Left renal cortex interstitium (tissue), 4 donors: ENCODE measurements at regions not wholly inside any gene's neighbourhood (a gene's known extent, or its start where the extent isn't known, plus 50 kb on each side); places are given as distances from the start of the nearest gene placed in this dataset.
"Not testable (repeated sequence)": the region's sequence is repeated elsewhere in the genome, so short reads cannot be mapped to it uniquely, and the experiment has no call there.

ENCODE experiments used
- DNase-seq, 4 donors: peaks; one replicate each; pipeline ENCODE4 v3.0.0-alpha.2; 2013; ENCODE audit warnings: low read depth in 4 of 4, low spot score in 2 of 4, missing footprints in 1 of 4

DNA sequence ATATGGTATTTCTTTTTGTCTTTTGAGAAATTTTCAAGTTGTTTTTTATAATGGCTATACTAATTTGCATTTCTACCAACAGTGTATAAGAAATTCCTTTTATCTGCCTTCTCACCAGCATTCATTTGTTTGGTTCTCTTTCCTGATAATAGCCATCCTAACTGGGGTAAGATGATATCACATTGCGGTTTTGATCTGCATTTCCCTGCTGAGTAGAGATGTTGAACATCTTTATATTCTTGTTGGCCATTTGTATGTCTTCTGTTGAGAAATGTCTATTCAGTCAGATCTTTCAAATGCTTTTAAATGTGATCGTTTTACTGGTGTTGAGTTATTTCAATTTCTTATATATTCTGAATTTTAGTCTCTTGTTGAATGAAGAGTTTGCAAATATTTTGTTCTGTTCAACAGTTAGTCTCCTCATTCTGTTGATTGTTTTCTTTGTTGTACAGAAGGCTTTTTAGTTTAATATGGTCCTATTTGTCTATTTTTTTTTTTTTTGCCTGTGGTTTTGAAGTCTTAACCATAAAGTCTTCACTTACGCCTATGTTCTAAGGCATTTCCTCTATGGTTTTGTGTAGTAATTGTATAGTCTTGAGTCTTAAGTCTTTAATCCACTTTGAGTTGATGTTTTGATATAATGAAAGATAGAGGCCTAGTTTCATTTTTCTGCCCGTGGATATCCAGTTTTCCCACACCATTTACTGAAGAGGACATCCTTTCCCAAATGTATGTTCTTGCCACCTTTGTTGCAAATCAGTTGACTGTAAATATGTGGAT, 1566.9 kb downstream of the STIM2 start:
- no peak for DNase-seq

DNA sequence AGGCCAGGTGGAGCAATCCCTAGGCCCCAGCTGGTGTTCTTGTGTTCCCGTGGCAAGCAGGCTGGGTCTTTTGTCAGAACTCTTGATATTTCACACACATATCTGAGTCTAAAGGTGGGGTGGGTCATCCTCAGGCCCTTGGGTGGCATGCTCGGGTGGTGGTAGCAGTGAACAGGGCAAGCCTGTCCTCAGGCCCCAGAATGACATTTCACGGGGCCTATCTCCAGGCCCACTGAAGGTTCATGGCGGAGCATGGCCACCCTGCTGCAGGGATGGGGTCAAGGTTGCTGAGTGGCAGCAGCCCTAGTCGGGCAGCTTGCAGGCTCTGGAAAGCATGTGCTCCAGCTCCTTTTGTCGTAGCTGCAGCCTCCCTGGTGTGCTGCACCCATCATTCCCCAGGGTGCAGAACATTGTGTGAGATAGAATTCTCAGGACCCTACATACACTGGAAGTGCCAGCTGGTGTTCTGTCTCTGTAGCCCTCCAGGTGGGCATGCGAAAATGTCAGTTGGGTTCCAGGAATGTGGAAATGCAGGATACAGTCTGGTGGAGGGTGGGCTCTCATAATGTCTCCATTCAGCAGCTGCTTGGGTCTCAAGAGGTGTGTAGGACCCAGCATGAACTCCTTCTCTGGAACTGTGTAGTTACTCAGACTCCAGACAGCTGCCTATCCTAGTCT, 1571.8 kb downstream of the STIM2 start:
- no peak for DNase-seq

DNA sequence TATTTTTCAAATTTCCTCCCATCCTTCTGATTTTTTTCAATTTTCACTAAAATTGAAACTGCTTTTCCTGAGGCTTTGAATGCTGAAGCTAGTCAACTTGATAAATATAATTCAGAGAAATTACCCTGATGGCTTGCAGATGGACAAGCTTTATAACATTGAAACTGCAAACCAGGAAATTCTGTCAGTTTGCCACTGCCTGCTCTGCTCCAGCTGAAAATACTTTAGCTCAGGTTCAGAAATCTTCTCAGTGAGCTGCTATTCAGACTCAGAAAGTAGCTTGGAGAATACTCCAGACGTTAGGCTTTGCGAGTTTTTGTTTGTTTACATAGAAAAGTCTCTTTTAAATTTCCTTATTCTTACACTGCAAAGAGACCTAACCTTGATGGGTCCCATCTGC, 1574.7 kb downstream of the STIM2 start:
- no peak for DNase-seq

DNA sequence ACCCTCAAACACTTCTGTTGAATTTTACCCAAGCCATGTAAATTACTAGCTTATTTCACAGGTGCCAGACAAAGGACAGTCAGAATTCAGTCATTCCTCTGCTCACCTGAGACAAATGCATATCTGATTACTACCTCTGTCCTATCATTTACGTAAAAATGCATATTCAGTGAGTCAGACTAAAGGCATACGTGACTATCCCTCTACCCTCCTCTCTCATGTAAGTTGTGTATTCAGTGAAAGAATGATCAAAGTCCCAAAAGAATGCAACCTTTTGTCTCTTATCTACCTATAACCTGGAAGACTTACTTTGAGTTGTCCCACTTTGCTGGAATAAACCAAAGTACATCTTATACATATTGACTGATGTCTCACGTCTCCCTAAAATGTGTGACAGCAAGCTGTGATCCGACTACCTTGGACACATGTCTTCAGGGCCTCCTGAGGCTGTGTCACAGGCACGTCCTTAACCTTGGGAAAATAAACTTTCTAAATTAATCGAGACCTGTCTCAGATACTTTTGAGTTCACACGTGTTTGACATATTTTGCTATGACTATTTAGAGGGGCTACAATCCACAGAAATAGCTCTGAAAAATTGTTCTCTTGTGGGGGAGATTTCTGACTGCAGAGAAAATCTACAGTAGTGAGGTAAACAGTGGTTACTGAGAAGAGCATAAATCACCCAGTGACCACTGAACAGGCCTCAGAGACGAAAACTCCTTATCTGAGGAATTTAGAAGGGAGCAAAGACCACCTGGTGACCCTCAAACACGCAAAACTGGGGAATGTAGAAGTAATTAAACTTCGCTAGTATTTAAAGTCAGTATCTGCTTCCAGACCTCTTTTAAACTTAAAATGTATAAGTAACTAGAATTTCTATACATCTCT, 1575.8 kb downstream of the STIM2 start:
- DNase-seq, result no peak

DNA sequence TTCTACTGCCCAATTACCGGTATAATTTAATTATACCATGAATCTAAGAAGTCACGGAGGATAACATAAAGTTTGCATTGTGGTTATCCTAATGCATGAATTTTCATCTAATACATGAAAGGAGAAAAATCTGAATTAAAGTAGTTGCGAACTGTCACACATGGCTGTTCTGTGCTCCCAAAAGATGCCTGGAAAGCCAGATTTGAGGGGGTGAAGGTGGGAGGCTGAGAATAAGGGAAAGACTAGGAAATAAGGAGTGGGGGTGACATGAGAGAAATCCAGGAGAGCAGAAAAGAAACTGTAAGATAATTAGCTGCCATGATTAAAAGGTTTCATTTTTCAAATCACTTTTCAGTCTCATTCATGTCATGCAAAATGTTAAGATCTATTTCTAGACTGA, 1582.7 kb downstream of the STIM2 start:
- no peak for DNase-seq

DNA sequence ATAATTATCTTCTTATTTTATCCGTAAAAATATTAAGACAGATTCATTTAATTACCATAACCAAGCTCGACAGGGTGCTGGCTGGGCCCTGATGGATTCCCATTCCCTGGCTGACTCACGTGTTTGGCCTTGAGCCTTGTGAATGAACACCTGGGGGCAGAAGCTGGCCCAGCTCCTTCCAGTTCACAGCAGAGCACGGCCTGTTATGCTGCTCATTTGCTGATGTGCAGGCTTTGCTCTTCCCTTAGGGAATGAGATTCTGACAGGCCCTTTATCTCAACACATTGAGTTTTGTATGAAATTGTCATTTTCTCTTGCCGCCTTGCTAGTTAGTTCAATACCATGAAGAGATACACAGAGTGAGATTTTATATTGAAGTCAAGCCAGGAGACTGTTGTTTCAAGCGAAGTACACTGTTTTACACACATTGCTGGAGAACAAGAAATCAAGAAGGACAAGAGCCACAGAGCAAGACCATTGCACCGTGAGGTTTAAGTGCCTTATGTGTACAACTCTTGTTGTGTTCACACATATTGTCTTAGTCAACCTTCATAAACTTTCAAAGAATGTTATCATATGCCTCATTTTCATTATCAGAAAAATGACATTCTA, 1583.3 kb downstream of the STIM2 start:
- DNase-seq, result no peak

DNA sequence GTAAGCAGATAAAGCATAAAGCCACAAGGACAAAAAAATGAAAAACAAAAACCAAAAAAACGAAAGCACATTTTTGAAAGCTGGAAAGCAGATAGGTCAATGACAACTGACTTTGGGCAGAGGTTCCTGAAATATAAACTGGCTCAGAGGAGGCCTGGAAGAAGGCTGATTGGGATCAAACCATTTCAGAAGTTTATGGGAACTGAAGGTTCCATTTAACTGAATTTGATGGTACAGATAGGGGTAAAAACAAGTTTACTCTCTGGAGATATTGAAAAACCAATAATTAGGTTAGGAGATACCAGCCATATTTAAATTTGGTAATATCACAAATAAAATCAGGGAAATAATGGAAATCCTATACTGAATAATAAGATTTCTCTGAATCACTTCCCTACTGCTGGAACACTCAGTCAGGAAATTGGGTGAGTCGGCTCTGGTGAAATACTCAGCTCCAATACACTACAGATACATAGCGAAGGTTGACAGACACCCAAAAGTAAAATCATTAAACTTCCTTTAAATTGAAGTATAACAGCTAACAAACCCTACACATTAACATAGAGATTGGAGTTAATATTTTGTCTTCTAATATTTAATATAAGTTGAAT, 1584.3 kb downstream of the STIM2 start:
- DNase-seq, result no peak

DNA sequence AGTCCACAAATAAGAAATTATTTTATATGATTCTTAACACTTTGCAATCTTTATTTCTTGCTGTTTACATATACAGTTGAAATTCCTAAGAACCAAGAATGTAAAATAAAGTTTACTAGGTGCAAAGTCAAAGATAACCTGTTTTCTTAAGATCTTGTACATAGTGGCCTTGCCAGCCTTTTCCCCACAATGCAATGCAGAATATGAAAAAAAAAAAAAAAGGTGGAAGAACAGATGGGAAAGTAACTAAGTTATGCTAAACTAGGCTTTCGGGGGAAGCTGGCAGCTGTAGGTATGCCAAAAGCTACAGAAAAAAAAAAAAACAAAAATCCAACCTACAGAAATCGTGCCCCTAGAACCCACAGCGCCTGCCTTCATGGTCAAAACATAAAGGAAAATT, 1588.4 kb downstream of the STIM2 start:
- no peak for DNase-seq

DNA sequence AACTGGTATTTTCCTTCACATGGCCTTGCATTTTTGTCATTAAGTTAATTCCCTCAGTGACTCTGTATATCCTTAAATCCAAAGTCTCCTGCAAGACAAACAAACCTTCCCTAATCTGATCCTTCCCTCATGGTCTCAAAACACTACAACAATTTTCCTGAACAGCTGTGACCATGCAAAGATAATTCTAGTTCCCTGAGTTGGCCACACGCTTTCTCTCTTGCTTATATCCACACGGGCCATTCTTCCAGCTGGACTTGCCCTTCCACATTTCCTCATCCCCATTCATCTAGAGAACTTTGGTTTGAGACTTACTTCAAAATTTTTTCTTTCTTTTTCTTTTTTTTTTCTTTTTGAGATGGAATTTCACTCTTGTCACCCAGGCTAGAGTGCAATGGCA, 1590.7 kb downstream of the STIM2 start:
- DNase-seq, result no peak

DNA sequence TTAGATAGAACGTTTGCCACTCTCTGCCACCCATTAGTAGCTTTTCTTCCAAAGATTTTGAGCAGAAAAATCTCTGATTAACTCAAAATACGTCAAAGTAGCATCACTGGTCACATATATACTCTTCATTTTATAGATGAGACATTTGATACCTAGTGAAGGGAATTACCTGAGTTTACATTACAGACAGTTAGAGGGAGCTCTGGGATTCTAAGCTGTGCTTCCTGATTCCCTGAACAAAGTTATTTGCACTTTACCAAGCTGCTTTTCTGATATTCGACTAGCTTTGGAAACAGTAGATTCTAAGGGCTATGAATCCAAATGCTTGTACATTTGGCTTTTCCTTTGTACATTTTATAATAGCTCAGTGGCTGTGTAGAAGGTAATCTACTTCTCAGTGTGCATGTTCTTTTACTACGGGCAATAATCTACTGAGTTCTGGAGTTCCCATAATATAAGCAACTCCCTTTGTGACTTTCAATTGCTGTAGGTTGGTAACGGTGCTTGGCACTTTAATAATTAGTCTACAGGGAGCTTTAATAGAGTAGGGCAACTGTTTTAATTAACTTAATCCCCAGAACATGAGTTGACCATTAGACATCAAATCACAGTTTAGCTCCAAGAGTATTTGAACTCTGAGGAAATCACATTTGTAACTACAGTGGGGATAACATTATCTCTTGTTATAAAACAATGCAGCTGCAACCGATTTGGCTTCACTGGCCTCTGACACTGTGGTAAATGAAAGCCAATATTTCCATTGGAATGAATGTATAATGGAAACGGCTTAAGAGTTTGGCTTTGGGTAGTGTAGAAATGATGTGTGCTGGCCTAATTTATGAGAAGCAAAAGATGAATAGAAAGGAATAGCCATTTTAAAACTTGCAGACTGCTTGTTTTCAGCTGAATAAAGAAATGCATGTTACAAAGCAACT, 1602.4 kb downstream of the STIM2 start:
- DNase-seq, result no peak

DNA sequence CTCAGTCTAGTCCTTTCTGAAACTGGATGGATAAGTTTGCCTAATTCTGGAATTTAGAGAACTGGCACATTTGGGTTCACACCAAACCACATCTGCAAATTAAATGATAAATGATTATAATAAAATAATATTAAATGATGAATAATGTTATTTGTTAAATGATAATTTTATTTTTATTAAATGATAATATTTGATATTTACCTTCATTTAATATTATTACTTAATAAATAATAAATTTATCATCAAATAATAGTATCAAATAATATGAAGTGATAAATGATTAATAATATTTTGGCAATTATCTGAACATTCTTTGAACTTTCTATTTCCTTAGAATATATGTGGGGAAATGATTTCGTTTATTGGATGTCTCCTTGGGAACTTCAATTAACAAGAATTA, 1604.2 kb downstream of the STIM2 start:
- DNase-seq, result no peak

DNA sequence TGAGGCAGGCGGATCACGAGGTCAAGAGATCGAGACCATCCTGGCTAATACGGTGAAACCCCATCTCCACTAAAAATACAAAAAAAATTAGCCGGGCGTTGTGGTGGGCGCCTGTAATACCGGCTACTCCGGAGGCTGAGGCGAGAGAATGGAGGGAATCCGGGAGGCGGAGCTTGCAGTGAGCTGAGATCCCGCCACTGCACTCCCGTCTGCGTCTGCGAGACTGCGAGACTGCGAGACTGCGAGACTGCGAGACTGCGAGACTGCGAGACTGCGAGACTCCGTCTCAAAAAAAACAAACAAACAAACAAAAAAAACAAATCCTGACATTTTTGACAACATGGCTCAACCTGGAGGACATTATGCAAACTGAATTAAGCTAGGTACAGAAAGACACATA, 1606.2 kb downstream of the STIM2 start:
- not testable (repeated sequence) for DNase-seq

DNA sequence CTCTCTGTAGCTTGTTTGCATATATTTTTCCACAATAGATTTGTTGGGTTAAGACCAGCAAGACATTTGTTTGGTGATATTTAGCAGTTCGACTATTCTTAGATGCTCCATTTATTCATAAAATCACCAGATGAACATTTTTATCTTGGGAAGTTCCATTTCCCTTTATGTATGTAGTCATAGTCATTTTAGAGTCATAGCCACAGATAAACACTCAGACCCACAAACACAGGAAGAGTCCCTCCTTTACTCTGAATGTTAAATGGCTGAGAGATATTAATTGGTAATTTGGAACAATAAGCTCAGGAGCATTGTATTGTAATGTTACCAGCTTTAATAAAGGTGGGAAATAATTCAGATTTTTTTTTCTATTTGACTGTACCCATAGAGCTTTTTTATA, 1608.7 kb downstream of the STIM2 start:
- DNase-seq, result no peak

DNA sequence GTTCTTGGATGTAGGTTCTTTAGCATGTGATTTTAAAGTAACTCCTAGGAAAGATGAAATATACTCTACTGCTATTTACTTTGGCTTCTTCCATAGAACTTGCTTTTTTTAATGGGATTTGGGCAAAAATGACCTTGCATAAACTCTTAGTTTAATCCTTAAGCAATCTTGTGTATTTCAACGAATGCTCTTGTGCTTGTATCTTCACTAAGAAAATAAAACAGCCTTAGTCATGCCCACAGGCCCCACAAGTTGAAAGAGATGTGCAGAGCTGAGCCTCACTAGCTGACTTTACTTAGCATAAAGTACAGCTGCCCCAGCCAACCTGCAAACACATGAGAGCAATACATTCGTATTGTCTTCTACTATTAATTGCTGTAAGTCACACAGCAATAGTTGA, 1609.2 kb downstream of the STIM2 start:
- DNase-seq, result no peak

DNA sequence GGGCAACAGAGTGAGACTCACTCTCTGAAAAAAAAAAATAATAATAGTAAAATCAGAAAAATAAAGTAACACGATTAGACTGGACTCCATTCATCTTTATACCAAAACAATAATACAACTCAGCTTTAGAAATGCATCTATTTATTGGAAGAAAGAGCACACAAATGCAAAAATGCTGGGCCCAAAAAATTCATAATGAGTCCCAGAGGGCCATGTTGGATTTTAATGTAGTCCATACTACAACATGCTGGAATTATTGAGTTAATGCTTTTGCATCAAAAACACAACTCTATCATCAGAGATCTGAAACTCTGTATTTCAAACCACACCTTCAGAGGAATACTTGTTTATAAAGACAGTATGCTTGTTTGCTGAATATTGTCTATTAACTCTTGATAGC, 1614.7 kb downstream of the STIM2 start:
- no peak for DNase-seq

DNA sequence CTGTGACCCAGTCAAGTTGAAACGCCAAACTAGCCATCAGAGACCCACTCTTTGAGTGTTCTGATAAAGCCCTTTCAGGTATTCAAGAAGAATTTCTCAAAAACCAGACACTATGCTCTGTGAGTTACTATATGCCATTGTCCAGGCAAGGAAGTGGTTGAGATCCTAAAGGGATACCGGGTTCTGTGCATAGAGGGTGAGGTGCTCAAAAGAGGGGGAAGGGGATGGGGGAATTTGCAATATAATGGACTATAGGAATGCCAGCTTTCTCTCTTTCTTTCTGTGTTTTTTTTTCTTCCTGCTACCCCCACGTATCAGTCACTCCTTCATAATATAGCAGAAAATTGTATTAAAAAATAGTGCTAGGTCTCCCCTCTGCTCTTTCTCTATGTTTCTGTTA, 1619.0 kb downstream of the STIM2 start:
- no peak for DNase-seq

DNA sequence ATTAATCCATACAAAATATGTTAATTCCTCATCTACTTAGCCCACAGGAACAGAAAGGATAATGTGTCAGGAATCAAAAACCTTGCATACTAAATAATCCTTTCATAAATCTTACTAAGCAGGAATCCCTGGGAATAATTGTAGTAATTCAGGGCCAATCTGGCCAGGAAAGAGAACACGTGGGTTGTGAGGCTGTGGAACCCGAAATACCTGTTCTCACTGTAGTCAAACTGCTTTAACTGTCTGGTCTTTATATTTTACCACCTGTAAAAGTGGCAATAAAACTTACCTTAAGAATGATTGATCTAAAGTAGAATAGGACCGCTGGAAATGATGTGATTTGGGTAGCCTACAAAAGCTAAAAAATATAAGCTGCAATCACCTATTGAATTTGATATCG, 1620.9 kb downstream of the STIM2 start:
- no peak for DNase-seq

DNA sequence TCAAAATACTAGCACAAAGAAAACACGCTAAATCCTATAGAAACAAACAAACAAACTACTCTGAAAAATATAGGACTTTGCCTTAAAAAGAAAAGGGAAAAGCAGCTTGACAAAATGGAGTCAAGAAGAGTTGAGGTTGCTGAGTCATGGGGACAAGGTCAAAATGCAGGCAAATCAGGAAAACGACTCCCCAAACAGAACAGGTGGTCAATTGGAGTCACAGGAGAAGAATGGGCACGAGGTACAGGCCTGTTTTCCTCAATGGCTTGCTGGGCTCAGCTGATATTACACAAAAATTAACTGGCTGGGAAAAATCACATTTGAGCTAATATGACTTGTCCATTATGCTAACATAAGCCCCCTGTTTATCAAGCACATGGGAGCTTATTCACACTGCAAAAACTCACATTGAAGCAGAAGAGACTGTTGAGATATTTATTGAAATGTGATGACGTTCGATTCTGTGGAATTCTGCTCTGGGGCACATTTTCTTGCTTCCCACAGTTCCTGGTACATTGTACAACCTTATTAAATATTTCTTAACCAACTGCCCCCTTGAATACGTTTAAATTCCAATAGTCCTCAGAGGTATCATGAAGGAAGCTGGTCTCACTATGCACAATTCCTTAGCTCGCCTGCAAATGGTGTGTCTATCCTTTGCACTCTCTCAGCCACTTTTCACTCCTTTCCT, 1622.1 kb downstream of the STIM2 start:
- no peak for DNase-seq

DNA sequence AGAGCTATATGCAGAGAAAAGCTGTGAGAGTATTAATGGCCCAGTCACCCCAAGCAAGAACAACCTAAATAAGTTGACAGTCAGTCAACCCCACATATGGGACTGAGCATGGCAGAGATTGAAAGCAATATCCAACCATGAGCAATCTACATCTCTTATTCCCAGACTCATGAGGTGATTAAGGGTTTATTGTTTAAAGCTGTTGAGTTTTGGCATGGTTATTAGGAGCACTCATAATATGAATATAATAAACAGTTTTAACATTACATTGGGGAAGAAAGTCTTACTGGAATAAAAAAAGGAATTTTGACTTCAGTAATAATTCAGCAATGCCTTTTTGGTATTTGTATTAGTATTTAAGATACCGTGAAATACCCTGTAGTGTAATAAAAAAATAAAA, 1627.4 kb downstream of the STIM2 start:
- DNase-seq, result no peak
